NCI-H460 (cell line): ENCODE measurements at regions not wholly inside any gene's neighbourhood (a gene's known extent, or its start where the extent isn't known, plus 50 kb on each side); places are given as distances from the start of the nearest gene placed in this dataset.

ENCODE experiments used
- DNase-seq: peaks from one replicate; pipeline ENCODE4 v3.0.0-alpha.2; 2016; ENCODE audit warnings: low read depth; ENCODE audit errors: extremely low read depth

DNA sequence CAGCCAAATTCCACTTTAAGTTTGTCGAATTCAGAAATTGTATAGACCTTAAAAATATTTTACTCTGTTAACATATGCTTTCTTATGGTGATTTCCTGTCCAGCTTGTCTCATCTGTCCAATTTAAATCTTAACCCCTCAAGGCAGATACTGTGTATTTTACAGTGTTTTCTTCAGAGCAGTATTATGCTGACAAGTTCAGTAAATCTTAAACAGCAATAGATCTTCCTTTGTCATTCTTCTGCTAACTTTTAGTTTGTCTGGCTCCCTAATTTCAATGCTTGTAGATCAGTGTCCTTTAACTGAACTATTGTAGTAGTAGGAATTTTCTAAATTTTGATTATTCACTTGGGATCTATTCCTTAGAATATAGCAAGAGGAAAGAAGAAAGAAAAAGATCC, 52.8 kb upstream of the MEIS1 start:
- DNase-seq, result no peak

DNA sequence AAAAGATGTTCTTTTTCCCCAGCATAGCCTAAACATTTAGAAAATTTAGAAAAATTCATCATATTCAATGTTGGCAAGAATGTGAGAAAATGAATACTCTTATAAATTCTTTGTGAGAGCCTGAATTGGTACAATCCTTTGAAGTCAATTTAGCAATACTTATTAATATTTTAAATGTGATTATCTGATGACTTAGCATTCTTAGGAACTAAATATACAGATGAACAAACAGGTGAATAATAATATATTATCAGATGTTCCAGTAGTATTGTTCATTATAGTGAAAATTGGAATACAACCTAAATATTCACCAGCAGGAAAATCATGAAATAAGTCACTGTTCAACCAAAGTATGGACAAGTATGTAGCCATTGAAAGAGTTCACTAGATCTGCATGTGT, 55.5 kb upstream of the MEIS1 start:
- DNase-seq, result no peak

- no peak for DNase-seq
Observed at GRCh38 chr2:66377832-66378231, 57.1 kb upstream of the MEIS1 start.

DNA sequence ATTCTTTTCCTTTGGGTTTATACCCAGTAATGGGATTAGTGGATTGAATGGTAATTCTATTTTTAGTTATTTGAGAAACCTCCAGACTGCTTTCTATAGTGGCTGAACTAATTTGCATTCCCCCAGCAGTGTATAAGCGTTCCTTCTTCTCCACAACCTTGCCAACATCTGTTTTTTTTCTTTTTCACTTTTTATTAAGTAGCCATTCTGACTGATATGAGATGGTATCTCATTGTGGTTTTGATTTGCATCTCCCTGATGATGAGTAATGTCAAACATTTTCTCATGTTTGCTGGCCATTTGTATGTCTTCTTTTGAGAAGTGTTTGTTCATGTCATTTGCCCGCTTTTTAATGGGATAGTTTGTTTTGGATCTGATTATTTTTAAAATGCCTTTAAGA, 64.1 kb upstream of the MEIS1 start:
- no peak for DNase-seq

GRCh38 chr2:66366619-66367018, 68.3 kb upstream of the MEIS1 start:
- no peak for DNase-seq

GRCh38 chr2:66364495-66365333, 70.2 kb upstream of the MEIS1 start:
- DNase-seq, result peak; percentile 3

GRCh38 chr2:66362701-66363100, 72.2 kb upstream of the MEIS1 start:
- no peak for DNase-seq

- no peak for DNase-seq
Observed at GRCh38 chr2:66346231-66346664, 88.7 kb upstream of the MEIS1 start.

- no peak for DNase-seq
Observed at GRCh38 chr2:66344087-66344663, 90.8 kb upstream of the MEIS1 start.

DNA sequence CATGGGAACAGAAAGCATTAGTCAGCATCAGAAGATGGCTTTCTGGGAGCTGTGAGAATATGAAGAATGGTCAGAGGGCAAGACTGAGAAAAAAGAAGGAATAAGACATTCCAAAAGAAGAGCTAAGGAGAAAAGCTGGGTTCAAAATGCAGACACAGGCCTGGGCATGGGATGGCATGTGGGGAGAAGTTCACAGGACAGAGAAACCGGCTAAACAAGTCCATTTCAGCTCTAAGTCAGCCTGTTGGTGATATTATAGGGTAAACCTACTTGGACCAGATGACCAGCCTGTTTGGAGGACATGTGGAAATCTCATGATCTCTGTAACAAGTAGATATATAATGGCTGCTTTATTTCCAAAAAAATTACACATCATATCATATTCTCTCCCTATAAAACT, 91.7 kb upstream of the MEIS1 start:
- no peak for DNase-seq

GRCh38 chr2:66340521-66340920, 94.4 kb upstream of the MEIS1 start:
- no peak for DNase-seq

GRCh38 chr2:66334237-66335029, 100.5 kb upstream of the MEIS1 start:
- DNase-seq, result no peak

GRCh38 chr2:66331176-66331575, 103.7 kb upstream of the MEIS1 start:
- no peak for DNase-seq

DNA sequence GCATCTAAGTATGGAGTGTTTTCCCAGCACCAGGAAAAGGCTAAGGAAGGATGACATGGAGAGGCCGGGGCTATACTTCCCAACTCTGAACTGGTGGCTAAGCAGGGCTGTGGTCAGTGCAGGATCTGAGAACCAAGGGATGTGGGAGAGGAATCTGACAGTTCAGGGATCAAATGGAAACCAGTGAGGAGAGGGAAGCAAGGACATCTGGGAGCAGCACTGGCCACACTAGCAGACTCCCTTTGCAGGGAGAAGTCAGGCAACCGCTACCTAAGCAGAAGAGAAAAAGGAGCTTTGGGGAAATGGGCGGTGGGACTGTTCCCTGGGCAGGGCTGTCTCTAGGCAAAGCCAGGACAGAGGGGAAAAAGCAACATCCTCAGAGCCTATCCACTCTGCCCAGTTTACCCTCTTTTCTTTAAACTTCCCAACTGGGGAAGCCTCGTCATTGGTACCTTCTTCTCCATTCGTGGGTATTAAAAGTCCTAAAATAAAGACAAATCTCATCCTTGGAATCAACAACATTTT, 105.8 kb upstream of the MEIS1 start:
- DNase-seq, result no peak

DNA sequence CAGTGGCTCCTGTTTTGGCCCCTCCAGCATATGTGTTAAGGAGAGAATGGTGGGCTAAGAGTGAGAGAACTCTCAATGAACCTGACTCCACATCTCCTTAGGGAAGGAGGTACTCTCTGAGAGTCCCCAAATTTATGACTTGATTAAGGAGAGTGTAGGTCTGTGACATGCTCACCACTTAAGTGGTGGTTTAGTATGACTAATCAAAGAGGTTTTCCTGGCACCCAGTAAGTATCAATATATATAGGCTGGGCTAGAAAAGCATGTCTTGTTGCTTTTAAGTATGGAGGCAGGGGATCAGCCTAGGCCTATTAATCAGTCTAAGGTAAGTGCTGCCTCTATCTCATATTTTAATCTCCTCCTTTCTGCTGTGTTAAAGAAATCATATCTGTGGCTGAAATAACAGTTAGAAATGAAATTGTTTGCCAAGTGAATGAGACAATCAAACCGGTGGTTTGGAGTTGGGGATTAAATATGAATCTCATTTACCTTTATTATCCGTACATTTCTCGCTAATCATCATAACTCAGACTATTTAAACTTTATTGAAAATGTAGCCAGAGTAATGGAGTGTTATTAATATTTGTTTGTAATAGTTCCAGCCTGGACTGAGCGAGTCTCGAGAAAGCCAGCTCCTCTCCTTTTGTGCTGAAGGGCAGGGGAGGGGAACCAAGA, 107.7 kb upstream of the MEIS1 start:
- DNase-seq, result no peak

GRCh38 chr2:66324909-66325528, 109.9 kb upstream of the MEIS1 start:
- no peak for DNase-seq

DNA sequence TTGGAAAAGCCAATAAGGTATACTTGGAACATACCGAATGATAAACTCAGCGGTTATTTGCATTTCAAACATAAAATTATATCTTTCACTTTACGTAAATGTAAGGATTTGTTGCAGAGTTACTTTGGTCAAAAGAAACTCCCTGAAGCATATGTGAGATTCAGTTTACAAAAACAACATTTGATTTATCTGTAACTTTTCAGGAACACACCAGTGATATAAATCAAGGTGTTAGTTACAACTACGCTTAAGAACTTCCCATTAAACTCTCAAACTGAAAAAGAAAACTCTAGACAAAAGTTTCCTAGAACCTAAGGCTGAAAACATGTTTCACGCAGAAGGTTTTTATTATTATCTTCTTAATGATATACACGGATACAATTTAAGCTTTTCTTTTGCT, 110.6 kb upstream of the MEIS1 start:
- no peak for DNase-seq

GRCh38 chr2:66323406-66323805, 111.5 kb upstream of the MEIS1 start:
- no peak for DNase-seq

- no peak for DNase-seq
Observed at GRCh38 chr2:66322506-66323260, 112.2 kb upstream of the MEIS1 start.
